GM12892 (cell line): ENCODE measurements at regions not wholly inside any gene's neighbourhood (a gene's known extent, or its start where the extent isn't known, plus 50 kb on each side); places are given as distances from the start of the nearest gene placed in this dataset.

ENCODE experiments used
- POLR2A ChIP-seq: IDR thresholded peaks from 2 replicates; pipeline ENCODE4 v1.6.1; 2011; ENCODE audit warnings: low read depth, low read length, control low read depth
- POLR2AphosphoS5 ChIP-seq: IDR thresholded peaks from 2 replicates; pipeline ENCODE4 v1.6.1; 2011; ENCODE audit warnings: low read depth, low read length, control low read depth

DNA sequence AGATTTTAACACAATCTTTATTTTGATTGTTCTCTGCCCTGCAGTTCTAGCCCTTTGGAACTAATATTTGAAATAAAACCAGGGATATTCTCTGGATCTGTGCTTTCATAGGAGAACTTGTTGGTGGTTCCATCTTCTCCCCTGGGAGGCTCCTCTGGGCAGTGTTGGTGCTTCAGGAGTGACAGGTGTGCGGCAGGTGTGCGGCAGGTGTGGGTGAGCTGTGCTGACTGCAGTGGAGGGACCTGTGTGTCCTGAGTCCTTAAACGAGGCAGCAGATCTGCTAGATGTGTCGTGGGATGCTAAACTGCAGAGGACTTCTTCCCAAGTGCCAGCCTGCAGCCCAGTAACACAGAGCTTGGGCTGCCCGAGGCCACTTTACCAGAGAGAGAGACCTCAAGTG, 98.4 kb downstream of the LYZL1 start:
- TF ChIP-seq POLR2AphosphoS5 = no peak
- TF ChIP-seq POLR2A = no peak
